Endodermal cell (in vitro differentiated cells): ENCODE measurements at regions not wholly inside any gene's neighbourhood (a gene's known extent, or its start where the extent isn't known, plus 50 kb on each side); places are given as distances from the start of the nearest gene placed in this dataset.

Source experiments
- DNase-seq: peaks from one replicate; pipeline ENCODE4 v3.0.0-alpha.2; 2017
- H3K27ac ChIP-seq: 2 replicates; pipeline ENCODE4 v1.5.1; 2013; ENCODE audit warnings: mild to moderate bottlenecking, low read depth, low read length, moderate library complexity
- H3K27me3 ChIP-seq: 2 replicates; pipeline ENCODE4 v1.6.1; 2013; ENCODE audit warnings: mild to moderate bottlenecking, low read length, moderate library complexity; ENCODE audit not compliant: insufficient read depth, control insufficient read depth, poor library complexity, severe bottlenecking
- H3K36me3 ChIP-seq: 2 replicates; pipeline ENCODE4 v1.7.0; 2013; ENCODE audit warnings: mild to moderate bottlenecking, low read length, moderate library complexity; ENCODE audit not compliant: control insufficient read depth, insufficient read depth
- H3K4me1 ChIP-seq: one replicate; pipeline ENCODE4 v1.7.0; 2013; ENCODE audit warnings: low read length; ENCODE audit not compliant: control insufficient read depth, insufficient read depth
- H3K4me3 ChIP-seq: 2 replicates; pipeline ENCODE4 v1.5.1; 2013; ENCODE audit warnings: mild to moderate bottlenecking, low read length, moderate library complexity
- H3K9ac ChIP-seq: 2 replicates; pipeline ENCODE4 v1.6.1; 2013; ENCODE audit warnings: mild to moderate bottlenecking, low read length, moderate library complexity; ENCODE audit not compliant: poor library complexity, severe bottlenecking; ENCODE audit errors: extremely low read depth
- H3K9me3 ChIP-seq: 2 replicates; pipeline ENCODE4 v1.6.1; 2013; ENCODE audit warnings: mild to moderate bottlenecking, low read length, moderate library complexity; ENCODE audit not compliant: control insufficient read depth
- H3K27ac Mint-ChIP-seq: 2 replicates; pipeline ENCODE4 v1.8.0; 2020; ENCODE audit warnings: mixed read lengths
- H3K27me3 Mint-ChIP-seq: 2 replicates; pipeline ENCODE4 v1.8.0; 2021; ENCODE audit warnings: mild to moderate bottlenecking, mixed read lengths; ENCODE audit not compliant: insufficient read depth
- H3K36me3 Mint-ChIP-seq: 2 replicates; pipeline ENCODE4 v1.8.0; 2020; ENCODE audit warnings: low read depth, mixed read lengths
- H3K4me1 Mint-ChIP-seq: 2 replicates; pipeline ENCODE4 v1.8.0; 2020; ENCODE audit warnings: mixed read lengths
- H3K4me3 Mint-ChIP-seq: 2 replicates; pipeline ENCODE4 v1.8.0; 2020; ENCODE audit warnings: mild to moderate bottlenecking, moderate library complexity, mixed read lengths
- H3K9me3 Mint-ChIP-seq: 2 replicates; pipeline ENCODE4 v1.8.0; 2020; ENCODE audit warnings: mild to moderate bottlenecking, mixed read lengths
- CTCF ChIP-seq: fragments of 200-600 bp; sonication (generic); conservative IDR thresholded peaks from 2 replicates; pipeline ENCODE4 v1.5.0; 2021; ENCODE audit warnings: antibody characterized with exemption, mild to moderate bottlenecking
- WGBS, 2 experiments: methylation state at CpG; one replicate each; pipeline versions ENCODE4 v1.1.5 to v1.1.7; 2013; ENCODE audit warnings: missing lambda C conversion rate in 2 of 2, mixed read lengths in 1 of 2; ENCODE audit not compliant: insufficient coverage in 1 of 2, insufficient read length in 1 of 2; 5-methylcytosine and 5-hydroxymethylcytosine counted together

GRCh38 chr1:186770421-186770820 is 58.3 kb upstream of the PLA2G4A start:
- H3K9me3 Mint-ChIP-seq, result no peaks in the 10 kb centered on the region
- no peak for DNase-seq
- no peak overlapping the region for H3K27ac ChIP-seq
- no peaks in the 10 kb centered on the region for H3K27me3 Mint-ChIP-seq
- H3K4me3 ChIP-seq, result no peak overlapping the region
- H3K4me3 Mint-ChIP-seq, result no peak overlapping the region
- H3K4me1 ChIP-seq, result peaks cover 8% of the 10 kb centered on the region
- no peaks in the 10 kb centered on the region for H3K9me3 ChIP-seq
- H3K36me3 ChIP-seq, result no peaks in the 10 kb centered on the region
- peaks cover 2% of the 10 kb centered on the region for H3K4me1 Mint-ChIP-seq
- no peak overlapping the region for H3K9ac ChIP-seq
- TF ChIP-seq CTCF, result no peak
- no peak overlapping the region for H3K27ac Mint-ChIP-seq
- H3K36me3 Mint-ChIP-seq, result no peaks in the 10 kb centered on the region
- no peaks in the 10 kb centered on the region for H3K27me3 ChIP-seq
- 87 to 100% methylated on average over 1 of the region's 1 CpG for WGBS, 2 experiments

- no peak overlapping the region for H3K27ac Mint-ChIP-seq
- H3K9ac ChIP-seq, result no peak overlapping the region
- H3K36me3 ChIP-seq, result no peaks in the 10 kb centered on the region
- no peak overlapping the region for H3K4me3 Mint-ChIP-seq
- no peak for TF ChIP-seq CTCF
- H3K9me3 Mint-ChIP-seq, result no peaks in the 10 kb centered on the region
- H3K4me1 ChIP-seq, result peaks cover 13% of the 10 kb centered on the region
- DNase-seq, result no peak
- no peak overlapping the region for H3K27ac ChIP-seq
- H3K27me3 ChIP-seq, result no peaks in the 10 kb centered on the region
- H3K36me3 Mint-ChIP-seq, result no peaks in the 10 kb centered on the region
- H3K4me3 ChIP-seq, result no peak overlapping the region
- no peaks in the 10 kb centered on the region for H3K27me3 Mint-ChIP-seq
- H3K9me3 ChIP-seq, result no peaks in the 10 kb centered on the region
- peaks cover 2% of the 10 kb centered on the region for H3K4me1 Mint-ChIP-seq
Observed at GRCh38 chr1:186768906-186769305, 59.8 kb upstream of the PLA2G4A start.

GRCh38 chr1:186765446-186765845 is 63.3 kb upstream of the PLA2G4A start:
- 86 to 93% methylated on average over 1 of the region's 1 CpG for WGBS, 2 experiments
- no peak overlapping the region for H3K4me3 Mint-ChIP-seq
- Histone ChIP-seq H3K4me3 (no peak overlapping the region), H3K27me3 (no peaks in the 10 kb centered on the region), H3K9ac (no peak overlapping the region), H3K9me3 (no peaks in the 10 kb centered on the region), H3K36me3 (no peaks in the 10 kb centered on the region), H3K4me1 (peaks cover 13% of the 10 kb centered on the region), H3K27ac (no peak overlapping the region)
- DNase-seq, result no peak
- H3K27me3 Mint-ChIP-seq, result no peaks in the 10 kb centered on the region
- peaks cover 14% of the 10 kb centered on the region for H3K4me1 Mint-ChIP-seq
- H3K27ac Mint-ChIP-seq, result no peak overlapping the region
- no peak for TF ChIP-seq CTCF
- H3K36me3 Mint-ChIP-seq, result no peaks in the 10 kb centered on the region
- H3K9me3 Mint-ChIP-seq, result no peaks in the 10 kb centered on the region
